ENCODE measurements at regions not wholly inside any gene's neighbourhood (a gene's known extent, or its start where the extent isn't known, plus 50 kb on each side); places are given as distances from the start of the nearest gene placed in this dataset.

DNA sequence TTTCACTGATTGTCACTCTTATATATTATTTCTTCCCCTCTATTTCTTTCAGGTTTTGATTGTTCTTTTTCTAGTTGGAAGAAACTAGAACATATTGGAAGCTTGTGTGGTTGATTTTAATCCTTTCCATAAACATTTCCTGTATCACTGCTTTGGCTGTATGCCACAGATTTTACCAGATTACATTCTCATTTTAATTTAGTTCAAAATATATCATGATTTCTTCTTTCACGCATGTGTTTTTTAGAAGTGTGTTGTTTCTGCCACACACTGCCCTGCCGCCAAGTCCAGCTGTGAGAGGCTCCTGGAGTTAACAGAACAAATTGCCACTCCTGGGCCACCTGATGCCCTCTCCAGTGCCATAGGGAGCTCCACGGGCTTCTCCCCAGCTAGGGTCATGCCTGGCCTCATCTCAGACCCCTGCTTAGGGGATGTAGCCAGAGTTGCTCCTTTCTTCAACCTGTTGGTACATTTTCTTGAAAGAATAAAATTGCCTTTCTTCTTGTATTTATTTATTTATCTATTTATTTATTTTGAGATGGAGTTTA is 206.2 kb upstream of the COPS8 start:
- peak; percentile 4 for DNase-seq
- intact Hi-C loops (cut with DNase I) = no loop called here

GRCh38 chr2:236882074-236882473 is 203.6 kb upstream of the COPS8 start:
- no peaks in the 10 kb centered on the region for H3K27me3 ChIP-seq
- no peak for TF ChIP-seq CTCF (IDR thresholded peaks at IDR 0.05)
- no peaks in the 10 kb centered on the region for H3K36me3 ChIP-seq
- no peaks in the 10 kb centered on the region for H3K9me3 ChIP-seq
- H3K9ac ChIP-seq (ENCODE audit: low read depth in 2 of 2, low read length in 2 of 2) = no peak overlapping the region
- H3K4me1 ChIP-seq = no peaks in the 10 kb centered on the region
- no peak overlapping the region for H3K4me3 ChIP-seq
- intact Hi-C loops (cut with DNase I) = no loop called here
- H3K27ac ChIP-seq = no peak overlapping the region
- no peak for DNase-seq

More for the DNA sequence above, 206.2 kb upstream of the COPS8 start:
- Histone ChIP-seq H3K9me3 (no peaks in the 10 kb centered on the region), H3K27ac (no peak overlapping the region), H3K4me3 (no peak overlapping the region), H3K9ac (ENCODE audit: low read depth in 2 of 2, low read length in 2 of 2) (no peak overlapping the region), H3K4me1 (no peaks in the 10 kb centered on the region), H3K36me3 (no peaks in the 10 kb centered on the region), H3K27me3 (no peaks in the 10 kb centered on the region)
- no peak for TF ChIP-seq CTCF (IDR thresholded peaks at IDR 0.05)

DNA sequence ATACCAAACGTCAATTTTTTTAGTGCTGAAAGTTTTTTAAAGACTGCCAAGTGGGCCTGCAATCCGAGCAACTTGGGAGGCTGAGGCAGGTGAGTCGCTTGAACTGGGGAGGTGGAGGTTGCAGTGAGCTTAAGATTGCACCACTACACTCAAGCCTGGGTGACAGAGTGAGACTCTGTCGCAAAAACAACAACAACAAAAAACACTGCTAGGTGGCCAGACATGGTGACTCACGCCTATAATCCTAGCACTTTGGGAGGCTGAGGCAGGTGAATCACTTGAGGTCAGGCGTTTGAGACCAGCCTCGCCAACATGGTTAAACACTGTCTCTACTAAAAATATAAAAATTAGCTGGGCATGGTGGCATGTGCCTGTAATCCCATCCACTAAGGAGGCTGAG is 202.8 kb upstream of the COPS8 start:
- no peak for DNase-seq
- no peak overlapping the region for H3K27ac ChIP-seq
- H3K9me3 ChIP-seq = no peaks in the 10 kb centered on the region
- H3K36me3 ChIP-seq = no peaks in the 10 kb centered on the region
- no peaks in the 10 kb centered on the region for H3K4me1 ChIP-seq
- H3K27me3 ChIP-seq = no peaks in the 10 kb centered on the region
- intact Hi-C loops (cut with DNase I) = no loop called here
- H3K4me3 ChIP-seq = no peak overlapping the region
- TF ChIP-seq CTCF (IDR thresholded peaks at IDR 0.05) = no peak
- H3K9ac ChIP-seq (ENCODE audit: low read depth in 2 of 2, low read length in 2 of 2) = no peak overlapping the region

- Histone ChIP-seq H3K4me3 (no peak overlapping the region), H3K4me1 (no peaks in the 10 kb centered on the region), H3K36me3 (no peaks in the 10 kb centered on the region), H3K27me3 (no peaks in the 10 kb centered on the region), H3K27ac (no peak overlapping the region), H3K9ac (ENCODE audit: low read depth in 2 of 2, low read length in 2 of 2) (no peak overlapping the region), H3K9me3 (no peaks in the 10 kb centered on the region)
- intact Hi-C loops (cut with DNase I) = no loop called here
- no peak for DNase-seq
- no peak for TF ChIP-seq CTCF (IDR thresholded peaks at IDR 0.05)
Measured at GRCh38 chr2:236883819-236884218, 201.9 kb upstream of the COPS8 start.

DNA sequence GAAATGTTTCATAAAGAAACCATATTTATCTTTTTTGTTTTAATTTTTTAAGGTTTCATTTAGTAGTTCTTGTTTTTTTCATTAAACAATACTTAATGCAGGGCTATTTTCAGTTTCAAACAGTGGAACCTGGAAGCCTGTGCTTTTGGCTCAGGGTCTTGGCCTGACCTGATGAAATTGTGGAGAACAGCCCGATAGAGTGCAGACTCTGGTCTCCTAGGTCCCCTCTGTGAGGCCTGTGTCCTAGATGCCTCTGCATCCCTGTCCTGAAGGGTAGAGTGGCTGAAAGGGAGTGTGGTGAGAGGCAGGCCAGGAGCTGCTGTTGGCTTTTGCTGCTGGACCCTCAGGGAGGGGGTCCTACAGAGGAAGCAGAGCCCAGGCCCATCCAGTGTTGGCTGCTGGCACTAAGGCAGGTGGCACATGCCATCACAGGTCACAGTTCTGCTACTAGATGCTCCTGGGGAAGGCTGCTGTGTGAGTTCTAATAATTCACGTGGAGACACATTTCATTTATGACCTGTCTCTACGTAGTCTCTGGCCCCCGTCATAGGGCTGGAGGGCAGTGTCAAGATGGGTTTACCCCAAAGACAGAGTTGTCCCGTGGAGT is 201.0 kb upstream of the COPS8 start:
- no peaks in the 10 kb centered on the region for H3K4me1 ChIP-seq
- no peak overlapping the region for H3K9ac ChIP-seq (ENCODE audit: low read depth in 2 of 2, low read length in 2 of 2)
- H3K27me3 ChIP-seq = no peaks in the 10 kb centered on the region
- no peak overlapping the region for H3K4me3 ChIP-seq
- DNase-seq = no peak
- intact Hi-C loops (cut with DNase I) = no loop called here
- H3K27ac ChIP-seq = no peak overlapping the region
- H3K9me3 ChIP-seq = no peaks in the 10 kb centered on the region
- no peaks in the 10 kb centered on the region for H3K36me3 ChIP-seq
- TF ChIP-seq CTCF (IDR thresholded peaks at IDR 0.05) = no peak
